ENCODE measurements at regions not wholly inside any gene's neighbourhood (a gene's known extent, or its start where the extent isn't known, plus 50 kb on each side); places are given as distances from the start of the nearest gene placed in this dataset.

GRCh38 chr17:6903326-6903900 is 71.9 kb upstream of the TEKT1 start:
- H4K20me1 ChIP-seq (ENCODE audit: insufficient read depth, low read length), result no peaks in the 10 kb centered on the region
- H3K4me2 ChIP-seq (ENCODE audit: low read depth, low read length), result no peak overlapping the region
- DNase-seq (ENCODE audit: low spot score), result no peak
- H2AFZ ChIP-seq (ENCODE audit: low read length), result no peak overlapping the region
- H3K9ac ChIP-seq (ENCODE audit: insufficient read depth, low read depth, low read length), result no peak overlapping the region
- H3K79me2 ChIP-seq (ENCODE audit: insufficient read depth, low read length), result no peaks in the 10 kb centered on the region
- TF ChIP-seq, protein P1, sequence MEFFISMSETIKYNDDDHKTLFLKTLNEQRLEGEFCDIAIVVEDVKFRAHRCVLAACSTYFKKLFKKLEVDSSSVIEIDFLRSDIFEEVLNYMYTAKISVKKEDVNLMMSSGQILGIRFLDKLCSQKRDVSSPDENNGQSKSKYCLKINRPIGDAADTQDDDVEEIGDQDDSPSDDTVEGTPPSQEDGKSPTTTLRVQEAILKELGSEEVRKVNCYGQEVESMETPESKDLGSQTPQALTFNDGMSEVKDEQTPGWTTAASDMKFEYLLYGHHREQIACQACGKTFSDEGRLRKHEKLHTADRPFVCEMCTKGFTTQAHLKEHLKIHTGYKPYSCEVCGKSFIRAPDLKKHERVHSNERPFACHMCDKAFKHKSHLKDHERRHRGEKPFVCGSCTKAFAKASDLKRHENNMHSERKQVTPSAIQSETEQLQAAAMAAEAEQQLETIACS (CRISPR knock-in tag; IDR thresholded peaks at IDR 0.05), result no peak
- TF ChIP-seq ZFAT (CRISPR knock-in tag; conservative IDR thresholded peaks at IDR 0.05) (no peak), ZNF878 (CRISPR knock-in tag; IDR thresholded peaks at IDR 0.05) (no peak), ZMYM3 (CRISPR knock-in tag; IDR thresholded peaks at IDR 0.05) (no peak), CENPT (CRISPR knock-in tag; IDR thresholded peaks at IDR 0.05; ENCODE audit: low read depth) (no peak), MIXL1 (CRISPR knock-in tag; IDR thresholded peaks at IDR 0.05) (no peak), ZBTB26 (CRISPR knock-in tag; IDR thresholded peaks at IDR 0.05; ENCODE audit: borderline replicate concordance) (no peak), KAT7 (CRISPR knock-in tag; IDR thresholded peaks at IDR 0.05; ENCODE audit: borderline replicate concordance) (no peak)
- TF ChIP-seq, protein P2, sequence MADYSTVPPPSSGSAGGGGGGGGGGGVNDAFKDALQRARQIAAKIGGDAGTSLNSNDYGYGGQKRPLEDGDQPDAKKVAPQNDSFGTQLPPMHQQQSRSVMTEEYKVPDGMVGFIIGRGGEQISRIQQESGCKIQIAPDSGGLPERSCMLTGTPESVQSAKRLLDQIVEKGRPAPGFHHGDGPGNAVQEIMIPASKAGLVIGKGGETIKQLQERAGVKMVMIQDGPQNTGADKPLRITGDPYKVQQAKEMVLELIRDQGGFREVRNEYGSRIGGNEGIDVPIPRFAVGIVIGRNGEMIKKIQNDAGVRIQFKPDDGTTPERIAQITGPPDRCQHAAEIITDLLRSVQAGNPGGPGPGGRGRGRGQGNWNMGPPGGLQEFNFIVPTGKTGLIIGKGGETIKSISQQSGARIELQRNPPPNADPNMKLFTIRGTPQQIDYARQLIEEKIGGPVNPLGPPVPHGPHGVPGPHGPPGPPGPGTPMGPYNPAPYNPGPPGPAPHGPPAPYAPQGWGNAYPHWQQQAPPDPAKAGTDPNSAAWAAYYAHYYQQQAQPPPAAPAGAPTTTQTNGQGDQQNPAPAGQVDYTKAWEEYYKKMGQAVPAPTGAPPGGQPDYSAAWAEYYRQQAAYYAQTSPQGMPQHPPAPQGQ (CRISPR knock-in tag; IDR thresholded peaks at IDR 0.05; ENCODE audit: borderline replicate concordance), result no peak
- TF ChIP-seq, protein P3, sequence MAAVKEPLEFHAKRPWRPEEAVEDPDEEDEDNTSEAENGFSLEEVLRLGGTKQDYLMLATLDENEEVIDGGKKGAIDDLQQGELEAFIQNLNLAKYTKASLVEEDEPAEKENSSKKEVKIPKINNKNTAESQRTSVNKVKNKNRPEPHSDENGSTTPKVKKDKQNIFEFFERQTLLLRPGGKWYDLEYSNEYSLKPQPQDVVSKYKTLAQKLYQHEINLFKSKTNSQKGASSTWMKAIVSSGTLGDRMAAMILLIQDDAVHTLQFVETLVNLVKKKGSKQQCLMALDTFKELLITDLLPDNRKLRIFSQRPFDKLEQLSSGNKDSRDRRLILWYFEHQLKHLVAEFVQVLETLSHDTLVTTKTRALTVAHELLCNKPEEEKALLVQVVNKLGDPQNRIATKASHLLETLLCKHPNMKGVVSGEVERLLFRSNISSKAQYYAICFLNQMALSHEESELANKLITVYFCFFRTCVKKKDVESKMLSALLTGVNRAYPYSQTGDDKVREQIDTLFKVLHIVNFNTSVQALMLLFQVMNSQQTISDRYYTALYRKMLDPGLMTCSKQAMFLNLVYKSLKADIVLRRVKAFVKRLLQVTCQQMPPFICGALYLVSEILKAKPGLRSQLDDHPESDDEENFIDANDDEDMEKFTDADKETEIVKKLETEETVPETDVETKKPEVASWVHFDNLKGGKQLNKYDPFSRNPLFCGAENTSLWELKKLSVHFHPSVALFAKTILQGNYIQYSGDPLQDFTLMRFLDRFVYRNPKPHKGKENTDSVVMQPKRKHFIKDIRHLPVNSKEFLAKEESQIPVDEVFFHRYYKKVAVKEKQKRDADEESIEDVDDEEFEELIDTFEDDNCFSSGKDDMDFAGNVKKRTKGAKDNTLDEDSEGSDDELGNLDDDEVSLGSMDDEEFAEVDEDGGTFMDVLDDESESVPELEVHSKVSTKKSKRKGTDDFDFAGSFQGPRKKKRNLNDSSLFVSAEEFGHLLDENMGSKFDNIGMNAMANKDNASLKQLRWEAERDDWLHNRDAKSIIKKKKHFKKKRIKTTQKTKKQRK (IDR thresholded peaks at IDR 0.05; ENCODE audit: low read length), result no peak
- ATAC-seq, result no peak
- peaks cover 18% of the 10 kb centered on the region for H3K4me1 ChIP-seq (ENCODE audit: insufficient read depth, low read length)
- in situ Hi-C loops (cut with HindIII; ENCODE audit: extremely low pct_ligation_motif_present, low pct_unique_long_range_greater_than_20kb) (no loop called here), intact Hi-C loops (cut with micrococcal nuclease; ENCODE audit: unreplicated experiment) (no loop called here)
- FAIRE-seq, result no peak
- POLR2A ChIA-PET, result no interaction called here
- no peak overlapping the region for H3K27ac ChIP-seq (ENCODE audit: extremely low read length, insufficient read depth, low read length)
- H3K36me3 ChIP-seq (replicated peaks in 1 of 2; ENCODE audit: control insufficient read depth in 1 of 2, insufficient read depth in 2 of 2, low read length in 2 of 2), result peaks cover 10 to 20% of the 10 kb centered on the region in 2 experiments; a peak in 4 of 5 replicates
- CTCF ChIA-PET (ENCODE audit: low intra/inter-chr PET ratio, low total read pairs), result no interaction called here
- H3K4me3 ChIP-seq (replicated peaks in 1 of 3; ENCODE audit: insufficient read depth in 1 of 3, low read depth in 2 of 3, low read length in 3 of 3), result no peak overlapping the region
- 96% methylated on average over 7 of the region's 7 CpGs for WGBS (ENCODE audit: low lambda C conversion rate)
- no TSS peak for BruUV-seq (replicated peaks)
- no peaks in the 10 kb centered on the region for H3K27me3 ChIP-seq (ENCODE audit: control insufficient read depth in 1 of 2, insufficient read depth in 2 of 2, low read length in 2 of 2)
- no peaks in the 10 kb centered on the region for H3K9me3 ChIP-seq (ENCODE audit: low read length)

Measured in HepG2 (cell line).